ENCODE measurements at regions not wholly inside any gene's neighbourhood (a gene's known extent, or its start where the extent isn't known, plus 50 kb on each side); places are given as distances from the start of the nearest gene placed in this dataset.

- H3K9me3 ChIP-seq: peaks cover 0 to 7% of the 10 kb centered on the region in 2 donors
- intact Hi-C loops (cut with DNase I; ENCODE audit: low total_unique reads): no loop called here
- no peak overlapping the region for H3K27ac ChIP-seq
- no peaks in the 10 kb centered on the region for H3K27me3 ChIP-seq
- no peaks in the 10 kb centered on the region for H3K36me3 ChIP-seq
- no peak overlapping the region for H3K4me3 ChIP-seq
- H3K4me1 ChIP-seq: no peaks in the 10 kb centered on the region
- DNase-seq (ENCODE audit: low spot score in 2 of 2): no peak
- no peak for TF ChIP-seq POLR2AphosphoS5 (IDR thresholded peaks at IDR 0.05)
- TF ChIP-seq CTCF (IDR thresholded peaks at IDR 0.05): no peak
- no peak for TF ChIP-seq POLR2A (IDR thresholded peaks at IDR 0.05)
These were observed 239.2 kb downstream of the LACC1 start for GRCh38 chr13:44118881-44119280.

GRCh38 chr13:44120043-44120442, 240.3 kb downstream of the LACC1 start:
- intact Hi-C loops (cut with DNase I; ENCODE audit: low total_unique reads): no loop called here
- Histone ChIP-seq H3K4me3 (no peak overlapping the region), H3K27me3 (no peaks in the 10 kb centered on the region), H3K36me3 (no peaks in the 10 kb centered on the region), H3K9me3 (peaks cover 0 to 7% of the 10 kb centered on the region in 2 donors), H3K4me1 (no peaks in the 10 kb centered on the region), H3K27ac (no peak overlapping the region)
- TF ChIP-seq POLR2A (IDR thresholded peaks at IDR 0.05) (no peak), POLR2AphosphoS5 (IDR thresholded peaks at IDR 0.05) (no peak)
- no peak for DNase-seq (ENCODE audit: low spot score in 2 of 2)

- no peak overlapping the region for H3K4me3 ChIP-seq
- TF ChIP-seq POLR2A (IDR thresholded peaks at IDR 0.05) (no peak), CTCF (IDR thresholded peaks at IDR 0.05) (no peak), POLR2AphosphoS5 (IDR thresholded peaks at IDR 0.05) (no peak)
- no peaks in the 10 kb centered on the region for H3K4me1 ChIP-seq
- intact Hi-C loops (cut with DNase I; ENCODE audit: low total_unique reads): no loop called here
- H3K27ac ChIP-seq: no peak overlapping the region
- no peaks in the 10 kb centered on the region for H3K27me3 ChIP-seq
- H3K9me3 ChIP-seq: peaks cover 0 to 7% of the 10 kb centered on the region in 2 donors
- H3K36me3 ChIP-seq: no peaks in the 10 kb centered on the region
- no peak for DNase-seq (ENCODE audit: low spot score in 2 of 2)
These were observed 241.4 kb downstream of the LACC1 start for GRCh38 chr13:44120849-44121755.

GRCh38 chr13:44124352-44124751, 244.6 kb downstream of the LACC1 start:
- Histone ChIP-seq H3K9me3 (peaks cover 0 to 7% of the 10 kb centered on the region in 2 donors), H3K27ac (no peak overlapping the region), H3K4me1 (no peaks in the 10 kb centered on the region), H3K27me3 (no peaks in the 10 kb centered on the region), H3K4me3 (no peak overlapping the region), H3K36me3 (no peaks in the 10 kb centered on the region)
- intact Hi-C loops (cut with DNase I; ENCODE audit: low total_unique reads): no loop called here
- DNase-seq (ENCODE audit: low spot score in 2 of 2): no peak
- no peak for TF ChIP-seq POLR2AphosphoS5 (IDR thresholded peaks at IDR 0.05)

- H3K9me3 ChIP-seq: peaks cover 0 to 7% of the 10 kb centered on the region in 2 donors
- DNase-seq (ENCODE audit: low spot score in 2 of 2): no peak
- intact Hi-C loops (cut with DNase I; ENCODE audit: low total_unique reads): no loop called here
- no peak overlapping the region for H3K27ac ChIP-seq
- no peaks in the 10 kb centered on the region for H3K27me3 ChIP-seq
- no peaks in the 10 kb centered on the region for H3K36me3 ChIP-seq
- H3K4me1 ChIP-seq: no peaks in the 10 kb centered on the region
- no peak overlapping the region for H3K4me3 ChIP-seq
- TF ChIP-seq POLR2A (IDR thresholded peaks at IDR 0.05): no peak
- TF ChIP-seq CTCF (IDR thresholded peaks at IDR 0.05): no peak
- TF ChIP-seq POLR2AphosphoS5 (IDR thresholded peaks at IDR 0.05): no peak
These were observed 246.3 kb downstream of the LACC1 start for GRCh38 chr13:44125943-44126469.

GRCh38 chr13:44128552-44129001, 245.0 kb upstream of the SERP2 start:
- H3K27ac ChIP-seq: no peak overlapping the region

More at GRCh38 chr13:44128552-44129001, 245.0 kb upstream of the SERP2 start:
- no peaks in the 10 kb centered on the region for H3K4me1 ChIP-seq
- peaks cover 0 to under 1% of the 10 kb centered on the region in 2 donors for H3K9me3 ChIP-seq
- no peaks in the 10 kb centered on the region for H3K36me3 ChIP-seq
- intact Hi-C loops (cut with DNase I; ENCODE audit: low total_unique reads): no loop called here
- H3K4me3 ChIP-seq: no peak overlapping the region
- TF ChIP-seq POLR2A (IDR thresholded peaks at IDR 0.05) (no peak), CTCF (IDR thresholded peaks at IDR 0.05) (no peak), POLR2AphosphoS5 (IDR thresholded peaks at IDR 0.05) (no peak)
- no peaks in the 10 kb centered on the region for H3K27me3 ChIP-seq
- no peak for DNase-seq (ENCODE audit: low spot score in 2 of 2)
